RWPE2 (cell line): ENCODE measurements at regions not wholly inside any gene's neighbourhood (a gene's known extent, or its start where the extent isn't known, plus 50 kb on each side); places are given as distances from the start of the nearest gene placed in this dataset.
"Not testable (repeated sequence)": the region's sequence is repeated elsewhere in the genome, so short reads cannot be mapped to it uniquely, and the experiment has no call there.

Experiments used
- ATAC-seq: fragments of 200-7000 bp; cut with Tn5 transposase; 3 replicates; pipeline ENCODE4 v1.9.1; 2021; ENCODE audit warnings: low read depth
- DNase-seq: peaks from one replicate; pipeline ENCODE4 v3.0.0-alpha.2; 2020; ENCODE audit warnings: low spot score
- H3K27ac ChIP-seq: fragments of 450-650 bp; 2 replicates; pipeline ENCODE4 v1.5.1; 2017; ENCODE audit warnings: mild to moderate bottlenecking; ENCODE audit not compliant: poor library complexity, severe bottlenecking
- H3K27me3 ChIP-seq: fragments of 250-450 bp; sonication (Bioruptor Pico); 2 replicates; pipeline ENCODE4 v1.5.1; 2021; ENCODE audit warnings: mild to moderate bottlenecking, moderate library complexity; ENCODE audit not compliant: insufficient read depth, poor library complexity, severe bottlenecking
- H3K36me3 ChIP-seq: fragments of 250-450 bp; sonication (Bioruptor Pico); 2 replicates; pipeline ENCODE4 v1.5.1; 2020; ENCODE audit warnings: low read depth, mild to moderate bottlenecking, moderate library complexity
- H3K4me1 ChIP-seq: fragments of 250-450 bp; sonication (Bioruptor Pico); 2 replicates; pipeline ENCODE4 v1.5.1; 2021; ENCODE audit warnings: mild to moderate bottlenecking, moderate library complexity; ENCODE audit not compliant: insufficient read depth, poor library complexity, severe bottlenecking
- H3K4me3 ChIP-seq: fragments of 250-450 bp; sonication (Bioruptor Pico); 2 replicates; pipeline ENCODE4 v1.5.1; 2021; ENCODE audit warnings: mild to moderate bottlenecking, moderate library complexity; ENCODE audit not compliant: severe bottlenecking
- H3K9me3 ChIP-seq: fragments of 250-450 bp; sonication (Bioruptor Pico); 2 replicates; pipeline ENCODE4 v1.5.1; 2021; ENCODE audit warnings: mild to moderate bottlenecking, moderate library complexity; ENCODE audit not compliant: severe bottlenecking

DNA sequence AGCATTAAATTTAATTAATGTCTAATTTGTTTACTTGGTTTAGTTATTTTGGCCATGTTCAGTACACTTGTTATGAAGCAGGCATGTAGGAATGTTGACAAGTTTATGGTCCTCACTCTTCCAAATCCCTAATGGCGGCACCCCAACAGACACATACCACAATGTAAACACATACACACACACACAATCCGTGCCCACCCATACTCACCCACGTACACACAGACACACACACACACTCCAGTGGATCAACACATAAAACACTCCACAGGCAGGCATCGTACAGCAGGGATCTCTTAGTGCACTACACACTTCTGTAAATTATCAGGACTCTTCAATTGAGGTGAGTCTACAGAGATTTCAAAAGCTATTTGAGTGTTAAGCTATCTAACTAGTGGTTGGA lies 767.5 kb downstream of the FOXD4L6 start:
- not testable (repeated sequence) for H3K36me3 ChIP-seq, H3K27ac ChIP-seq, H3K4me3 ChIP-seq, H3K27me3 ChIP-seq, H3K9me3 ChIP-seq, H3K4me1 ChIP-seq, ATAC-seq, DNase-seq

DNA sequence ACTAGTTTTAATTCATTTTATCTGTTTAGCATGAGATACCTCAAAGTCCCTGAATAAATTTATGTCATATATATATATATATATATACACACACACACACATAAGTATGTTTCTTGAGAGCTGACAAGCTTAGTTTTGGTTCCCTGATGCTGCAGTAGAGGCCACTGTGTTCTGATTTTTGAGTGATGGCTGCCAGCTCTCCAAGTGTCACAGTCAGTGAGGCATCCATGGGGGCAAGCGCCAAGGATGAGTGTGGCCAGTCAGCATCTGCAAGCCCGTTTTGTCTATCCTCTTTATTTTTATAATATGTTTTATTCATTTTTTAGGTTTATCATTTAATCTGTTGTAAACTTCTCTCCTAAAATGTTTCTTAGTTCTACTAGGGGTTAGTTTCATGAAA lies 797.5 kb downstream of the FOXD4L6 start:
- H3K4me1 ChIP-seq, H3K36me3 ChIP-seq, H3K4me3 ChIP-seq, H3K27me3 ChIP-seq, ATAC-seq, H3K9me3 ChIP-seq, DNase-seq, H3K27ac ChIP-seq: not testable (repeated sequence)

DNA sequence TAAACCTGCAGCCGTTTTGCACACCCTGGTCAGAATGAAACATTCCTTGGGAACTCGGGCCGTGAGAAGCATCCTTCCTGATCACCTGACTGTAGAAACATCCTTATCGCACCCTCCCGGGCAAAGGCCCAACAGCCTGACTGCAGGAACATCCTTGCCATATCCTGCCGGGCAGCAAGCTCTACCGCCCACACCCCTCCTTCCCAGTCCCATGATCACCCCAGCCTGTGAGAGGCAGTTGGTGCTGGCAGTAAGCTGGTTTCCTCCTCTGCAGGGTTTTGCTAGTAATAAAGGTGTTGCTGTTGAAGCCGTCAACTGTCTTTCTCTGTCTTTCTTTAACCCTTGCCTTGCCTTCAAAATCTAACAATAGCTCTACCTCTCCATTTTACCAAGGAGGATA lies 799.6 kb downstream of the FOXD4L6 start:
- H3K27me3 ChIP-seq, H3K9me3 ChIP-seq, H3K4me1 ChIP-seq, ATAC-seq, H3K4me3 ChIP-seq, DNase-seq, H3K27ac ChIP-seq, H3K36me3 ChIP-seq: not testable (repeated sequence)

DNA sequence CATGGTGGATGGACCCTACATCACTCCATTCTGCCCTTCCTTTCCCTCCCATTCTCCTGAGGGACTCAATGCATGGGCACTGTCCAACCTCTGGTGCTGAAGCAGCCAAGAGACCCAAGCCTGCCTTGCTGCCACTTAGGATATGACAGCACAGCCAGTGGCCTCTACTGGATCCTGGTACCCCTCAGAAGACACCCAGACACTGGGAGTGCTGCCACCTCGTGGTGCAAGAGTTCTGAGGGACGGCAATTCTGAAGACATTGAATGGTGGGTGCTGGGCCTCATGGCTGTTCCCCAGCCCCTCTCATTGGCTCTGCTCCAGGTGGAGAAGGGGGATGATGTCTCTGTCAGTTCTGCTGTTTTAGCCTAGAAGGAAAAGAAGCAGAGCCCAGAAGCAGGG lies 802.3 kb downstream of the FOXD4L6 start:
- not testable (repeated sequence) for H3K9me3 ChIP-seq, H3K27me3 ChIP-seq, H3K36me3 ChIP-seq, H3K4me1 ChIP-seq, H3K4me3 ChIP-seq, H3K27ac ChIP-seq, ATAC-seq, DNase-seq

DNA sequence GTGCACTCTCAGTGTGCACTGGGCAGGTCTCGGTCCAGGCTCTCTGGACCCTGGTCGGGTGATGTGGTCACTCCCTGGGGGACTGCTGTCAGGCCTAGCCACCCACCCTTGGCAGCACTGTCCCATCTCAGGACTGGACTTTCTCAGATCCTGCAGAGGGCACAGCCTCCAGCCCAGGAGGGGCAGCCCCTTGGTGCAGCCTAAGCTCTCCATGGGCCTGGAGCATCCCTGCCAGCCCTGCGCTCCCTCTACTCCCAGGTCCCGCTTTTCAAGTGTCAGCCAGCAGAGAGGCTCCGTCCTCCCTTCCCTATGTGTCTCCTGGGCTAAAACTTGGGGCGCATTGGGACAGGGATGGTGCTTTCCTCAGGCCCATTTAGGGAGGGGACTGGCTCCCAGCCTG lies 805.8 kb downstream of the FOXD4L6 start:
- not testable (repeated sequence) for H3K4me1 ChIP-seq, H3K27ac ChIP-seq, ATAC-seq, H3K27me3 ChIP-seq, H3K9me3 ChIP-seq, H3K4me3 ChIP-seq, H3K36me3 ChIP-seq
- DNase-seq = peak; percentile 12

DNA sequence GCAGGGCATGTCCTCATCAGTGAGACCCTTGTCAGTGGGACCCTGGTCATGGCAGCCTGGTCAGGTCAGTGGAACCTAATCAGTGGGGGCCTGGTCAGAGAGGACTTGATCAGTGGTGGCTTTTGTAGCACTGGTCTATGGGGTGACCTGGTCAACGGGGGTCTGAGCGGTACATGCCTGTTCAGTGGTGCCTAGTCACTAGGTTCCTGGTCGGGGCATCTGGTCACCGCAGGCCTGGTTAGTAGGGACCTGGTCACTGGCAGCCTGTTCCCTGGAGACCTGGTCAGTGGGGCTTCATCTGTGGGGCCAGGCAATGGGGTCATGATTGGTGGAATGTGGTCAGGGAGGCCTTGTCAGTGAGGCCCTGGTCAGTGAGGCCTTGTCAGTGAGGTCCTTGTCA lies 806.6 kb downstream of the FOXD4L6 start:
- H3K27me3 ChIP-seq, ATAC-seq, DNase-seq, H3K4me3 ChIP-seq, H3K4me1 ChIP-seq, H3K9me3 ChIP-seq, H3K27ac ChIP-seq, H3K36me3 ChIP-seq: not testable (repeated sequence)

DNA sequence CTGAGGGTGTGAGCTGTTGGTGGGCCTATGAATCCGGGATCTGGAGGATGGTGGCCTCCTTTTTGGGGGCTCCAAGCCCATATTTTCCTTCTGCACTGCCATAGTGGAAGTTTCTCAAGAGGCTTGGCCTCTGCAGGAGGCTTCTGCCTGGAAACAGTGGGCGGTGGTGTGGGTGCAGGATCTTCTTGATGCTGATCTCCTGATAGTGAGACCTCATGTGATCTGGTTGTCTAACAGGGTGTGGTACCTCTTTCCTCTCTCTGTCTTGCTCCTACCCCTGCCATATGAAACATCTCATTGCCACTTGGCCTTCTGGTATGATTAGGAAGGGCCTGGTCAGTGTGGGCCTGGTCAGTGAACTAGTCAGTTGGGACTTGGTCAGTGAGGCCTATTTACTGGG lies 807.3 kb downstream of the FOXD4L6 start:
- H3K36me3 ChIP-seq, H3K27ac ChIP-seq, DNase-seq, H3K27me3 ChIP-seq, H3K9me3 ChIP-seq, ATAC-seq, H3K4me1 ChIP-seq, H3K4me3 ChIP-seq: not testable (repeated sequence)

DNA sequence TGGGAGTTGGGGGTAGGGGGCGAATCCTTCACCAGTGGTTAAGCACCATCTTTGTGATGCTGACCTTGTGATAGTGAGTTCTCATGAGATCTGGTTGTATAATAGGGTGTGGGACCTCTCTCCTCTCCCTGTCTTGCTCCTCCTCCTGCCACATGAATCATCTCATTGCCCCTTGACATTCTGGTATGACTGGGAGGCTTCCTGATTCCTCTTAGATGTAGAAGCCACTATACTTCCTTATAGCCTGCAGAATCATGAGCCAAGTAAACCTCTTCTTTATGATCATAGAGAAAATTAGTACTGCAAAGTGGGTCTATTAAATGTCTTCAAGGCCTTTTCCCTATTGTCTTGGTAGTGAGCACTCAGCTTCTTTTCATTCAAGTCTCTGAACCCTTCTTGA lies 813.3 kb downstream of the FOXD4L6 start:
- not testable (repeated sequence) for H3K9me3 ChIP-seq, H3K36me3 ChIP-seq, H3K27ac ChIP-seq, ATAC-seq, H3K4me3 ChIP-seq, H3K27me3 ChIP-seq, DNase-seq, H3K4me1 ChIP-seq

DNA sequence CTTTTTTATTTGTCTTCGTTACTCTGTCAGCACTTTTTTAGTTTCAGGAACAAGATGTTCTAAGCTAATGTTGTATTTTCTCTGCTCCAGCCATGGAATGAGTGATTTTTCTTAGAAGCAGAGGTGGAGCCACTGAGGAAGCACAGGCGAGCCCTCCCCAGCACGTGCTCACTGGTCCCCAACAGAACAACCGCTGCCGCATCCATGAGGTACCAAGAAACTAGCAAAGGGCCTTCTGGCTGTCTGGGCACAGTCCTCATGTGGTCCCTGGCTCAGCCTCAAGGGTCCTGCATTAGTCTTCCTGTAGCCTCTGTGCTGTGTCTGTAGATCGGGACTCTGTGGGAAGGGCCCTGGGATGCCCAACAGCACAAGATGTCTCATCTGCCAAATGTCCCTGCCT lies 838.5 kb downstream of the FOXD4L6 start:
- H3K4me1 ChIP-seq, H3K36me3 ChIP-seq, ATAC-seq: not testable (repeated sequence)

More for the DNA sequence above, 838.5 kb downstream of the FOXD4L6 start:
- not testable (repeated sequence) for H3K4me3 ChIP-seq, H3K27ac ChIP-seq, DNase-seq, H3K27me3 ChIP-seq, H3K9me3 ChIP-seq
